SK-N-SH (cell line): ENCODE measurements at regions not wholly inside any gene's neighbourhood (a gene's known extent, or its start where the extent isn't known, plus 50 kb on each side); places are given as distances from the start of the nearest gene placed in this dataset.

Experiments used
- CTCF ChIA-PET: fragments of 300-600, 350-600 bp; formaldehyde crosslinking; extraction: SDS; loops from one replicate; lab custom pipeline; 2021; lab: Yijun Ruan, JAX
- POLR2A ChIA-PET: fragments of 350-600 bp; sonication (Branson Sonifier 250); formaldehyde crosslinking; extraction: SDS; loops from one replicate; lab custom pipeline; 2020; ENCODE audit warnings: antibody characterized with exemption, inconsistent platforms; lab: Yijun Ruan, JAX
- DNase-seq: peaks from one replicate; pipeline ENCODE4 v3.0.0; 2012
- H2AFZ ChIP-seq: fragments of 200-600 bp; sonication (generic); 2 replicates; pipeline ENCODE4 v1.8.1; 2016; ENCODE audit warnings: antibody characterized with exemption, mild to moderate bottlenecking, low read depth
- H3F3A ChIP-seq: fragments of 200-600 bp; sonication (generic); replicated peaks from 2 replicates; pipeline ENCODE3; 2016; ENCODE audit warnings: antibody characterized with exemption, mild to moderate bottlenecking; ENCODE audit not compliant: insufficient read depth
- H3K27ac ChIP-seq, 2 experiments: fragments of 200-500 bp in 1 of 2; fragments of 200-600 bp in 1 of 2; sonication (Bioruptor generic) in 1 of 2; sonication (generic), shearing (Covaris generic) in 1 of 2; 2 replicates each; pipeline versions ENCODE4 v1.5.1 to v1.6.1; 2014 to 2016; ENCODE audit warnings: low read depth in 2 of 2, inconsistent platforms in 1 of 2, low read length in 1 of 2, mild to moderate bottlenecking in 1 of 2, mixed read lengths in 1 of 2
- H3K27me3 ChIP-seq: fragments of 200-600 bp; sonication (generic), shearing (Covaris generic); 2 replicates; pipeline ENCODE4 v1.6.1; 2016; ENCODE audit warnings: mixed run types; ENCODE audit not compliant: insufficient read depth
- H3K36me3 ChIP-seq, 2 experiments: fragments of 200-500 bp in 1 of 2; fragments of 200-600 bp in 1 of 2; sonication (Bioruptor generic) in 1 of 2; sonication (generic) in 1 of 2; replicated peaks in 1 of 2; 2 replicates each; pipeline versions ENCODE3 to v1.5.1; 2014 to 2016; ENCODE audit warnings: low read length in 1 of 2, mild to moderate bottlenecking in 1 of 2; ENCODE audit not compliant: insufficient read depth in 2 of 2, control insufficient read depth in 1 of 2
- H3K4me1 ChIP-seq, 2 experiments: fragments of 200-500 bp in 1 of 2; fragments of 200-600 bp in 1 of 2; sonication (Bioruptor generic) in 1 of 2; sonication (generic), shearing (Covaris generic) in 1 of 2; 2 replicates each; pipeline versions ENCODE4 v1.5.1 to v1.6.1; 2014 to 2016; ENCODE audit warnings: low read depth in 1 of 2, low read length in 1 of 2, mixed run types in 1 of 2; ENCODE audit not compliant: insufficient read depth in 2 of 2, control insufficient read depth in 1 of 2
- H3K4me2 ChIP-seq: fragments of 200-600 bp; sonication (generic), shearing (Covaris generic); 2 replicates; pipeline ENCODE4 v1.6.1; 2017; ENCODE audit warnings: mixed run types
- H3K4me3 ChIP-seq, 2 experiments: fragments of 200-500 bp in 1 of 2; fragments of 200-600 bp in 1 of 2; sonication (Bioruptor generic) in 1 of 2; sonication (generic), shearing (Covaris generic) in 1 of 2; 2 replicates each; pipeline versions ENCODE4 v1.5.1 to v1.8.1; 2014 to 2016; ENCODE audit warnings: low read depth in 2 of 2, inconsistent platforms in 1 of 2, low read length in 1 of 2, mild to moderate bottlenecking in 1 of 2, mixed read lengths in 1 of 2, moderate library complexity in 1 of 2
- H3K79me2 ChIP-seq: fragments of 200-600 bp; sonication (generic); 2 replicates; pipeline ENCODE4 v1.8.1; 2017; ENCODE audit warnings: mild to moderate bottlenecking; ENCODE audit not compliant: insufficient read depth
- H3K9ac ChIP-seq: fragments of 200-600 bp; sonication (generic); 2 replicates; pipeline ENCODE4 v1.6.1; 2017; ENCODE audit warnings: mixed run types
- H3K9me2 ChIP-seq: fragments of 200-600 bp; sonication (generic); 2 replicates; pipeline ENCODE4 v1.6.1; 2017; ENCODE audit warnings: mixed run types
- H3K9me3 ChIP-seq: fragments of 200-600 bp; sonication (generic); 2 replicates; pipeline ENCODE4 v1.6.1; 2017; ENCODE audit warnings: mixed run types, mild to moderate bottlenecking, moderate library complexity
- H4K20me1 ChIP-seq: fragments of 200-600 bp; sonication (generic); 2 replicates; pipeline ENCODE4 v1.6.1; 2017; ENCODE audit warnings: mild to moderate bottlenecking, mixed run types; ENCODE audit not compliant: insufficient read depth
- ELF1 ChIP-seq: IDR thresholded peaks from 2 replicates; pipeline ENCODE4 v1.4.0; 2012
- EP300 ChIP-seq, 2 experiments: IDR thresholded peaks; 2 replicates each; pipeline versions ENCODE4 v1.4.0 to v1.6.1; 2012; ENCODE audit warnings: borderline replicate concordance in 1 of 2, low read depth in 1 of 2, low read length in 1 of 2
- FOSL2 ChIP-seq: IDR thresholded peaks from 2 replicates; pipeline ENCODE4 v1.4.0; 2012; ENCODE audit warnings: low read depth, mild to moderate bottlenecking, moderate library complexity, borderline replicate concordance
- FOXJ3 ChIP-seq: sonication (generic); formaldehyde crosslinking; IDR thresholded peaks from 2 replicates; pipeline ENCODE4 v1.5.1; 2020; ENCODE audit warnings: mild to moderate bottlenecking, missing genetic modification reagents
- GABPA ChIP-seq: IDR thresholded peaks from 2 replicates; pipeline ENCODE4 v1.4.0; 2012; ENCODE audit warnings: low read depth, mild to moderate bottlenecking
- GATA2 ChIP-seq: sonication (generic); formaldehyde crosslinking; IDR thresholded peaks from 2 replicates; pipeline ENCODE4 v1.5.0; 2020; ENCODE audit warnings: mild to moderate bottlenecking, missing genetic modification reagents
- JUND ChIP-seq: IDR thresholded peaks from 2 replicates; pipeline ENCODE4 v1.4.0; 2012
- MAX ChIP-seq: IDR thresholded peaks from 2 replicates; pipeline ENCODE4 v1.4.0; 2012; ENCODE audit warnings: low read depth
- MEF2A ChIP-seq: IDR thresholded peaks from 2 replicates; pipeline ENCODE4 v1.4.0; 2012; ENCODE audit warnings: low read depth, borderline replicate concordance
- MXI1 ChIP-seq: IDR thresholded peaks from 2 replicates; pipeline ENCODE4 v1.6.1; 2012; ENCODE audit warnings: mild to moderate bottlenecking, low read depth, low read length, improper control_type of control experiment
- NFIC ChIP-seq: IDR thresholded peaks from 2 replicates; pipeline ENCODE4 v1.4.0; 2012; ENCODE audit warnings: borderline replicate concordance
- NRF1 ChIP-seq: IDR thresholded peaks from 2 replicates; pipeline ENCODE4 v1.6.1; 2012; ENCODE audit warnings: low read depth, mild to moderate bottlenecking, low read length
- POLR2AphosphoS5 ChIP-seq: IDR thresholded peaks from 2 replicates; pipeline ENCODE4 v1.6.1; 2012; ENCODE audit warnings: low read depth, low read length
- RAD21 ChIP-seq: IDR thresholded peaks from 2 replicates; pipeline ENCODE4 v1.6.1; 2012; ENCODE audit warnings: mild to moderate bottlenecking, low read length
- RFX5 ChIP-seq: IDR thresholded peaks from 2 replicates; pipeline ENCODE4 v1.6.1; 2012; ENCODE audit warnings: mild to moderate bottlenecking, improper control_type of control experiment, low read length
- RXRA ChIP-seq: IDR thresholded peaks from 2 replicates; pipeline ENCODE4 v1.4.0; 2012; ENCODE audit warnings: low read depth, mild to moderate bottlenecking, borderline replicate concordance
- SIN3A ChIP-seq: IDR thresholded peaks from 2 replicates; pipeline ENCODE4 v1.6.1; 2012; ENCODE audit warnings: low read depth, mild to moderate bottlenecking, low read length, moderate library complexity, borderline replicate concordance
- SMC3 ChIP-seq: IDR thresholded peaks from 2 replicates; pipeline ENCODE4 v1.6.1; 2012; ENCODE audit warnings: low read depth, low read length, improper control_type of control experiment
- TAF1 ChIP-seq: IDR thresholded peaks from 2 replicates; pipeline ENCODE4 v1.6.1; 2012; ENCODE audit warnings: low read depth, mild to moderate bottlenecking, low read length, moderate library complexity, borderline replicate concordance
- TEAD4 ChIP-seq: IDR thresholded peaks from 2 replicates; pipeline ENCODE4 v1.4.0; 2012; ENCODE audit warnings: mild to moderate bottlenecking, borderline replicate concordance; ENCODE audit not compliant: insufficient read depth
- ZBTB33 ChIP-seq: IDR thresholded peaks from 2 replicates; pipeline ENCODE4 v1.4.0; 2012; ENCODE audit warnings: low read depth, borderline replicate concordance
- WGBS: methylation state at CpG from one replicate; pipeline ENCODE4 v1.1.6; 2017; ENCODE audit warnings: low lambda C conversion rate; 5-methylcytosine and 5-hydroxymethylcytosine counted together
- TF ChIP-seq, protein P1 (sequence below): IDR thresholded peaks from 2 replicates; pipeline ENCODE4 v1.4.0; 2012; ENCODE audit warnings: low read depth, borderline replicate concordance
- TF ChIP-seq, protein P2 (sequence below): fragments of 150-350 bp; IDR thresholded peaks from 2 replicates; pipeline ENCODE4 v1.6.1; 2017; ENCODE audit warnings: antibody characterized with exemption, low read length, low read depth, borderline replicate concordance

GRCh38 chr12:126617312-126617711, 1552.1 kb downstream of the AACS start (continued):
- TF ChIP-seq NFIC, result no peak
- TF ChIP-seq GATA2 (CRISPR knock-in tag), result no peak
- TF ChIP-seq RXRA, result no peak

GRCh38 chr12:126627596-126627995, 1562.4 kb downstream of the AACS start:
- no peaks in the 10 kb centered on the region for H3K27me3 ChIP-seq
- no peaks in the 10 kb centered on the region for H3K36me3 ChIP-seq
- 31% methylated on average over 4 of the region's 4 CpGs for WGBS
- H3K9ac ChIP-seq, result no peak overlapping the region
- no peaks in the 10 kb centered on the region for H4K20me1 ChIP-seq
- H3K9me3 ChIP-seq, result no peaks in the 10 kb centered on the region
- ChIA-PET CTCF (interaction anchor here (0.6 kb wide), 1 partner anchor 431 kb away, joined by 3 read pairs; no protein-coding TSS in a partner anchor), POLR2A (no interaction called here)
- TF ChIP-seq FOXJ3 (CRISPR knock-in tag), result no peak
- TF ChIP-seq SIN3A, result no peak
- TF ChIP-seq FOSL2, result no peak
- no peak for TF ChIP-seq MXI1
- TF ChIP-seq, protein P1, sequence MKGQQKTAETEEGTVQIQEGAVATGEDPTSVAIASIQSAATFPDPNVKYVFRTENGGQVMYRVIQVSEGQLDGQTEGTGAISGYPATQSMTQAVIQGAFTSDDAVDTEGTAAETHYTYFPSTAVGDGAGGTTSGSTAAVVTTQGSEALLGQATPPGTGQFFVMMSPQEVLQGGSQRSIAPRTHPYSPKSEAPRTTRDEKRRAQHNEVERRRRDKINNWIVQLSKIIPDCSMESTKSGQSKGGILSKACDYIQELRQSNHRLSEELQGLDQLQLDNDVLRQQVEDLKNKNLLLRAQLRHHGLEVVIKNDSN, result no peak
- TF ChIP-seq MEF2A, result no peak
- no peak for TF ChIP-seq TEAD4
- TF ChIP-seq ELF1, result no peak
- no peak for TF ChIP-seq SMC3
- no peak for TF ChIP-seq NRF1
- no peak for TF ChIP-seq RFX5
- no peak for TF ChIP-seq GATA2 (CRISPR knock-in tag)
- no peak overlapping the region for H2AFZ ChIP-seq
- no peaks in the 10 kb centered on the region for H3K4me1 ChIP-seq
- no peaks in the 10 kb centered on the region for H3F3A ChIP-seq
- no peaks in the 10 kb centered on the region for H3K9me2 ChIP-seq
- no peak overlapping the region for H3K27ac ChIP-seq
- H3K79me2 ChIP-seq, result no peaks in the 10 kb centered on the region
- no peak overlapping the region for H3K4me3 ChIP-seq
- H3K4me2 ChIP-seq, result no peak overlapping the region
- DNase-seq, result no peak

DNA sequence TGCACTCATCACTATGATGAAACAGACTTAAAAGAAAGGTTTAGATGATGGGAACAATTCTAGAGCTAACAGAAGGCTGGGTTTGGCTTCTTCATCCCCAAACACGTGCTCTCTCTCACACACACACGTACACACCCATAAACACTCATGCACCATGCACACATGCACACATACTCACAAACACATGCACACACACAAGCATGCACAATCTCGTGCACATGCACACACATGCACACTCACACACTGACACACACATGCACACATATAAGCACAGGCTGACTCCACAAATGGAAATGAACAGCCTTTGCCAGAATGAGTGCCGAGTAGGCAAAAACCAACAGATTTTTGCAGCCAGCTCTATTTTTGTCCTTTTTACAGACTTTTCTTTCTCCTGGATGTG, 1571.6 kb downstream of the AACS start:
- no peaks in the 10 kb centered on the region for H3K27me3 ChIP-seq
- H3K79me2 ChIP-seq, result no peaks in the 10 kb centered on the region
- H3K27ac ChIP-seq, result no peak overlapping the region
- 21% methylated on average over 4 of the region's 4 CpGs for whole genome bisulfite sequencing
- DNase-seq, result no peak
- H3F3A ChIP-seq, result no peaks in the 10 kb centered on the region
- CTCF ChIA-PET, result no interaction called here
- no peak overlapping the region for H3K9ac ChIP-seq
- no peaks in the 10 kb centered on the region for H3K4me1 ChIP-seq
- H3K4me2 ChIP-seq, result no peak overlapping the region
- no peak overlapping the region for H3K4me3 ChIP-seq
- H4K20me1 ChIP-seq, result no peaks in the 10 kb centered on the region
- H3K36me3 ChIP-seq, result no peaks in the 10 kb centered on the region
- no peaks in the 10 kb centered on the region for H3K9me3 ChIP-seq
- no peaks in the 10 kb centered on the region for H3K9me2 ChIP-seq
- POLR2A ChIA-PET, result no interaction called here
- H2AFZ ChIP-seq, result no peak overlapping the region
- no peak for TF ChIP-seq MXI1
- no peak for TF ChIP-seq ZBTB33
- TF ChIP-seq EP300 (IDR thresholded peaks at IDR 0.05; ENCODE audit: borderline replicate concordance in 1 of 2, low read depth in 1 of 2, low read length in 1 of 2), result no peak
- no peak for TF ChIP-seq MAX
- TF ChIP-seq SMC3, result no peak
- no peak for TF ChIP-seq POLR2AphosphoS5
- TF ChIP-seq, protein P1, result no peak
- no peak for TF ChIP-seq TAF1
- TF ChIP-seq, protein P2, sequence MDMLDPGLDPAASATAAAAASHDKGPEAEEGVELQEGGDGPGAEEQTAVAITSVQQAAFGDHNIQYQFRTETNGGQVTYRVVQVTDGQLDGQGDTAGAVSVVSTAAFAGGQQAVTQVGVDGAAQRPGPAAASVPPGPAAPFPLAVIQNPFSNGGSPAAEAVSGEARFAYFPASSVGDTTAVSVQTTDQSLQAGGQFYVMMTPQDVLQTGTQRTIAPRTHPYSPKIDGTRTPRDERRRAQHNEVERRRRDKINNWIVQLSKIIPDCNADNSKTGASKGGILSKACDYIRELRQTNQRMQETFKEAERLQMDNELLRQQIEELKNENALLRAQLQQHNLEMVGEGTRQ, result no peak
- TF ChIP-seq SIN3A, result no peak
- no peak for TF ChIP-seq GABPA
- no peak for TF ChIP-seq RAD21
- TF ChIP-seq JUND, result no peak
- no peak for TF ChIP-seq GATA2 (CRISPR knock-in tag)
